ENCODE measurements at regions not wholly inside any gene's neighbourhood (a gene's known extent, or its start where the extent isn't known, plus 50 kb on each side); places are given as distances from the start of the nearest gene placed in this dataset.
A peak's percentile ranks its signal among the peaks of the same experiment; 100 is the strongest.

DNA sequence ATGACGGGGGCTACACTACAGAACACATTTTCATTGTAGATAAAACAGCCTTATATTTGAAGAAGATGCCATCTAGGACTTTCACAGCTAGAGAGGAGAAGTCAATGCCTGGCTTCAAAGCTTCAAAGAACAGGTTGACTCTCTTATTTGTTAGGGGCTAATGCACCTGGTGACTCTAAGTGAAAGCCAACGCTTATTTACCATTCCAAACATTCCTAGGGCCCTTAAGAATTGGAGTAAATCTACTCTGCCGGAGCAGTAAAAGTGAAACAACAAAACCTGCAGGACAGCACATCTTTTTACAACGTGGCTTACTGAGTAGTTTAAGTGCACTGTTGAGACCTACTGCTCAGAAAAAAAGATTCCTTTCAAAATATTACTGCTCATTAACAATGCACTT, 487.2 kb upstream of the SOX5 start (continued):
- TF ChIP-seq, protein P1, sequence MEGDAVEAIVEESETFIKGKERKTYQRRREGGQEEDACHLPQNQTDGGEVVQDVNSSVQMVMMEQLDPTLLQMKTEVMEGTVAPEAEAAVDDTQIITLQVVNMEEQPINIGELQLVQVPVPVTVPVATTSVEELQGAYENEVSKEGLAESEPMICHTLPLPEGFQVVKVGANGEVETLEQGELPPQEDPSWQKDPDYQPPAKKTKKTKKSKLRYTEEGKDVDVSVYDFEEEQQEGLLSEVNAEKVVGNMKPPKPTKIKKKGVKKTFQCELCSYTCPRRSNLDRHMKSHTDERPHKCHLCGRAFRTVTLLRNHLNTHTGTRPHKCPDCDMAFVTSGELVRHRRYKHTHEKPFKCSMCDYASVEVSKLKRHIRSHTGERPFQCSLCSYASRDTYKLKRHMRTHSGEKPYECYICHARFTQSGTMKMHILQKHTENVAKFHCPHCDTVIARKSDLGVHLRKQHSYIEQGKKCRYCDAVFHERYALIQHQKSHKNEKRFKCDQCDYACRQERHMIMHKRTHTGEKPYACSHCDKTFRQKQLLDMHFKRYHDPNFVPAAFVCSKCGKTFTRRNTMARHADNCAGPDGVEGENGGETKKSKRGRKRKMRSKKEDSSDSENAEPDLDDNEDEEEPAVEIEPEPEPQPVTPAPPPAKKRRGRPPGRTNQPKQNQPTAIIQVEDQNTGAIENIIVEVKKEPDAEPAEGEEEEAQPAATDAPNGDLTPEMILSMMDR (IDR thresholded peaks at IDR 0.05) = no peak
- TF ChIP-seq NFYB (CRISPR knock-in tag; conservative IDR thresholded peaks at IDR 0.05; ENCODE audit: low read depth) = no peak
- TF ChIP-seq SP1 (CRISPR knock-in tag; conservative IDR thresholded peaks at IDR 0.05) = no peak
- TF ChIP-seq, protein P2, sequence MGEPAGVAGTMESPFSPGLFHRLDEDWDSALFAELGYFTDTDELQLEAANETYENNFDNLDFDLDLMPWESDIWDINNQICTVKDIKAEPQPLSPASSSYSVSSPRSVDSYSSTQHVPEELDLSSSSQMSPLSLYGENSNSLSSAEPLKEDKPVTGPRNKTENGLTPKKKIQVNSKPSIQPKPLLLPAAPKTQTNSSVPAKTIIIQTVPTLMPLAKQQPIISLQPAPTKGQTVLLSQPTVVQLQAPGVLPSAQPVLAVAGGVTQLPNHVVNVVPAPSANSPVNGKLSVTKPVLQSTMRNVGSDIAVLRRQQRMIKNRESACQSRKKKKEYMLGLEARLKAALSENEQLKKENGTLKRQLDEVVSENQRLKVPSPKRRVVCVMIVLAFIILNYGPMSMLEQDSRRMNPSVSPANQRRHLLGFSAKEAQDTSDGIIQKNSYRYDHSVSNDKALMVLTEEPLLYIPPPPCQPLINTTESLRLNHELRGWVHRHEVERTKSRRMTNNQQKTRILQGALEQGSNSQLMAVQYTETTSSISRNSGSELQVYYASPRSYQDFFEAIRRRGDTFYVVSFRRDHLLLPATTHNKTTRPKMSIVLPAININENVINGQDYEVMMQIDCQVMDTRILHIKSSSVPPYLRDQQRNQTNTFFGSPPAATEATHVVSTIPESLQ (CRISPR knock-in tag; IDR thresholded peaks at IDR 0.05) = no peak
- no peak for TF ChIP-seq FOXP1 (CRISPR knock-in tag; IDR thresholded peaks at IDR 0.05; ENCODE audit: borderline replicate concordance)
- TF ChIP-seq, protein P3, sequence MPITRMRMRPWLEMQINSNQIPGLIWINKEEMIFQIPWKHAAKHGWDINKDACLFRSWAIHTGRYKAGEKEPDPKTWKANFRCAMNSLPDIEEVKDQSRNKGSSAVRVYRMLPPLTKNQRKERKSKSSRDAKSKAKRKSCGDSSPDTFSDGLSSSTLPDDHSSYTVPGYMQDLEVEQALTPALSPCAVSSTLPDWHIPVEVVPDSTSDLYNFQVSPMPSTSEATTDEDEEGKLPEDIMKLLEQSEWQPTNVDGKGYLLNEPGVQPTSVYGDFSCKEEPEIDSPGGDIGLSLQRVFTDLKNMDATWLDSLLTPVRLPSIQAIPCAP (CRISPR knock-in tag; IDR thresholded peaks at IDR 0.05) = no peak

DNA sequence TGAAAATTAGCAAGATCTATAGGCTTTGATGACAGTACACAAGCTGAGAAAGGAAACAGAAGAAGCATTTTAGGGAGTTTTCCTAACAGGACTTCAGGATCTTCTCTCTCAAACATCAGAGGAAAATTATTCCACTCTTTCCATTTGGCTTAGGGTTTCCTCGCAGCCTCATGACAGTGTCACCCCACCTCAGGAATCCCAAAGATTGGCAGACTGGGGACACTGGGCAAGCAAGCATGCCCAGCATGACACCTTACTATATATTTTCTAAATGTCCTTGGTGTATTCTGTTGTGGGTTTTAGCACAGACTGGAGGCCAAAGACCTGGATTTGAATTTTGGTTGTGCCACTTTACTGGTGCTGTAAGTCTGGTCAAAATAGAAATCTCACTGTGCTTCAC, 482.4 kb upstream of the SOX5 start:
- Mint-ChIP-seq H3K4me1 (peaks cover 9% of the 10 kb centered on the region), H3K27me3 (ENCODE audit: low read depth) (no peaks in the 10 kb centered on the region), H3K36me3 (no peaks in the 10 kb centered on the region), H3K4me3 (no peak overlapping the region), H3K27ac (0 out of 2 replicates have a peak overlapping the region, but pooled peaks have one; percentile 15), H3K9me3 (no peaks in the 10 kb centered on the region)
- no peak for DNase-seq (ENCODE audit: low spot score)
- TF ChIP-seq GRHL2 (CRISPR knock-in tag; IDR thresholded peaks at IDR 0.05; ENCODE audit: insufficient replicate concordance, severe bottlenecking) (no peak), JUN (CRISPR knock-in tag; IDR thresholded peaks at IDR 0.05) (no peak), TCF7 (CRISPR knock-in tag; IDR thresholded peaks at IDR 0.05; ENCODE audit: low read depth) (no peak), SMAD4 (CRISPR knock-in tag; IDR thresholded peaks at IDR 0.05) (no peak)
- TF ChIP-seq, protein P4, sequence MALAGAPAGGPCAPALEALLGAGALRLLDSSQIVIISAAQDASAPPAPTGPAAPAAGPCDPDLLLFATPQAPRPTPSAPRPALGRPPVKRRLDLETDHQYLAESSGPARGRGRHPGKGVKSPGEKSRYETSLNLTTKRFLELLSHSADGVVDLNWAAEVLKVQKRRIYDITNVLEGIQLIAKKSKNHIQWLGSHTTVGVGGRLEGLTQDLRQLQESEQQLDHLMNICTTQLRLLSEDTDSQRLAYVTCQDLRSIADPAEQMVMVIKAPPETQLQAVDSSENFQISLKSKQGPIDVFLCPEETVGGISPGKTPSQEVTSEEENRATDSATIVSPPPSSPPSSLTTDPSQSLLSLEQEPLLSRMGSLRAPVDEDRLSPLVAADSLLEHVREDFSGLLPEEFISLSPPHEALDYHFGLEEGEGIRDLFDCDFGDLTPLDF (CRISPR knock-in tag; IDR thresholded peaks at IDR 0.05) = no peak
- ChIA-PET CTCF (no interaction called here), POLR2A (no interaction called here)
- no peak for ATAC-seq

DNA sequence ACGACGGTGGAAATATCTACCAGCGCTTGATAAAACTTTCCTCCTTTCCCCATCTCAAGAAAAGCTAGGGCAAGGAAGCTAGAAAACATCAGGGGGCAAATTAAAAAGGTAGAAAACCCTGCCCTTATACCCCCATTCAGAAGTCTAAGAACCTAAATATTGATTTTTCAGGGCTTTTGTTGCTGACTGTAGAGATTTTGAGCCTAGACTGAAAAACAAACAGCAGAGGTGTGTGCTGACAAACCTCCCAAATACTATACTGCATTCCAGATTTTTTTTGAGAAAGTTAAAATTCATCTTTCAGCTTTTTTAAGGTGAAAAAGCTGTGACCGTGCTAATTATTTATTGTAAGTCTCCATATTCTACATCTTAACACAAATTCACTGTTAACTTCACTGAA, 478.3 kb upstream of the SOX5 start:
- H3K36me3 Mint-ChIP-seq = no peaks in the 10 kb centered on the region
- no peak overlapping the region for H3K4me3 Mint-ChIP-seq
- no peak for ATAC-seq
- H3K27me3 Mint-ChIP-seq (ENCODE audit: low read depth) = no peaks in the 10 kb centered on the region
- CTCF ChIA-PET = no interaction called here
- peaks cover 15% of the 10 kb centered on the region for H3K4me1 Mint-ChIP-seq
- no peaks in the 10 kb centered on the region for H3K9me3 Mint-ChIP-seq
- POLR2A ChIA-PET = no interaction called here
- DNase-seq (ENCODE audit: low spot score) = no peak
- no peak overlapping the region for H3K27ac Mint-ChIP-seq
- TF ChIP-seq, protein P4 (CRISPR knock-in tag; IDR thresholded peaks at IDR 0.05) = no peak
- TF ChIP-seq ESRRA (CRISPR knock-in tag; IDR thresholded peaks at IDR 0.05; ENCODE audit: borderline replicate concordance) (no peak), ZNF263 (CRISPR knock-in tag; IDR thresholded peaks at IDR 0.05; ENCODE audit: low read depth) (no peak), MYBL2 (CRISPR knock-in tag; IDR thresholded peaks at IDR 0.05) (no peak)
- TF ChIP-seq, protein P5, sequence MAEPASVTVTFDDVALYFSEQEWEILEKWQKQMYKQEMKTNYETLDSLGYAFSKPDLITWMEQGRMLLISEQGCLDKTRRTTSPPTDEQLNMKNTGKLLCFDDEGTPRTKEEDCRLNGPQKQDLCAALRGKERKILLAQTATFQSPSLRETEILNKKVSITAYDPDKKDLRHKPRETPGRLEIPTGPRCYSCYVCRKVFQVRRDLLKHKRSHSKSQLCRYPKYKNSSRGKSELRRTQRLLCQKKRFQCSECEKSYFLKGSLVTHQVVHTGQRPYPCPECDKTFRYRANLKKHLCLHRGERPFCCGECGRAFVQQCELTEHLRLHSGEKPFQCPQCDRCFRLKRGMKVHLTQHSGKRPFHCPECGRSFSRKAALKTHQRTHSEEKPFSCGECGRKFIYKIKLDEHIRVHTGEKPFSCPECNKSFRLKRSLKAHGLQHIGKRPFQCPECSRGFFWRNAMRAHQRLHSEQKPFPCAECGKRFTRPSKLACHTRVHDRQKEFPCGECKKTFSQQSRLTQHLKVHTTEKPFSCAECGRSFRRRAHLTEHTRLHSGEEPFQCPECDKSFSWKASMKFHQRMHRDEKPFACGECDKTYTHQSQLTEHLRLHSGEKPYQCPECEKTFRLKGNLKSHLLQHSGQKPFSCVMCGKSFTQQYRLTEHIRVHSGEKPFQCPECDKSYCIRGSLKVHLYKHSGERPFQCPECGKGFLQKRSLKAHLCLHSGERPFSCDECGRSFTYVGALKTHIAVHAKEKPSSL (CRISPR knock-in tag; conservative IDR thresholded peaks at IDR 0.05) = no peak
- TF ChIP-seq, protein P1 (IDR thresholded peaks at IDR 0.05) = no peak
- TF ChIP-seq, protein P6, sequence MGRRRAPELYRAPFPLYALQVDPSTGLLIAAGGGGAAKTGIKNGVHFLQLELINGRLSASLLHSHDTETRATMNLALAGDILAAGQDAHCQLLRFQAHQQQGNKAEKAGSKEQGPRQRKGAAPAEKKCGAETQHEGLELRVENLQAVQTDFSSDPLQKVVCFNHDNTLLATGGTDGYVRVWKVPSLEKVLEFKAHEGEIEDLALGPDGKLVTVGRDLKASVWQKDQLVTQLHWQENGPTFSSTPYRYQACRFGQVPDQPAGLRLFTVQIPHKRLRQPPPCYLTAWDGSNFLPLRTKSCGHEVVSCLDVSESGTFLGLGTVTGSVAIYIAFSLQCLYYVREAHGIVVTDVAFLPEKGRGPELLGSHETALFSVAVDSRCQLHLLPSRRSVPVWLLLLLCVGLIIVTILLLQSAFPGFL (CRISPR knock-in tag; IDR thresholded peaks at IDR 0.05; ENCODE audit: borderline replicate concordance) = no peak

Data from WTC11 (cell line).